ENCODE measurements at regions not wholly inside any gene's neighbourhood (a gene's known extent, or its start where the extent isn't known, plus 50 kb on each side); places are given as distances from the start of the nearest gene placed in this dataset.

DNA sequence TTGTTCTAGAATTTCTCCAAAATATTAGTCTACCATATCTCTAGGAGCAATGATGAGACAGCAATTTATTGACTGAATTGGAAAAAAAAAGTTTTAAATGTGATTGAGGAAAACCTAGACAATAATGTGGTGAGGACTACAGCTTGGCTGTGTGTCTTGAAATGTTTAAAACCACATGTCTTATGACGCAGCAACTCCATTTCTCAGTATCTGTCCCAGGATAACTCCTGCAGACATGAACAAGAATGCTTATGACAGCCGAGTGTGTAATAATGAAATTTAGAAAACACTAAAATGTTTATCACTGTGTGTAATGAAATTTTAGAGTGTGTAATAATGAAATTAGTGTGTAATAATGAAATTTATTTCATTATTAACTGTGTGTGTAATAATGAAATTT is 254.1 kb upstream of the DAPK1 start:
- FAIRE-seq: no peak
- TF ChIP-seq POLR2A (IDR thresholded peaks at IDR 0.05; ENCODE audit: low read depth, low read length): no peak
- DNase-seq (ENCODE audit: insufficient read length, low spot score): no peak

DNA sequence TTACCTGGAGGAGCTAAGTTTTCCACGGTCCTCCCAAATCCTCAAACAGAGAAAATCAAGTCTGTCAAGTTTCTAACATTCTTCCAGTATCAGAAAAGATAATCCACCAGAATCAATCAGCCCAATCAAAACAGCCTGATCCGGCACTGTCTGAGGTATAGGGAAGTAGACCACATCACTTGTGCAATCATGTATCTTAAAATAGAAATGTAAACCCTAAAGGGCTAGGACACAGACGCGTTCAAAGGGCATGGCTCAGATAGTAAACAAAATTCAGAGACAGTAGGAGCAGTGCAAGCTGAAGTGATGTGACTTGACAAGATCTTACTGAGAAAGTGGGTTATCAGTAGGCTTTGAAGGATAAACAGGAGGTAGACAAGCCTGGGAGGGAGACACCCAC is 252.4 kb upstream of the DAPK1 start:
- DNase-seq (ENCODE audit: insufficient read length, low spot score): no peak
- no peak for TF ChIP-seq POLR2A (IDR thresholded peaks at IDR 0.05; ENCODE audit: low read depth, low read length)
- FAIRE-seq: no peak

DNA sequence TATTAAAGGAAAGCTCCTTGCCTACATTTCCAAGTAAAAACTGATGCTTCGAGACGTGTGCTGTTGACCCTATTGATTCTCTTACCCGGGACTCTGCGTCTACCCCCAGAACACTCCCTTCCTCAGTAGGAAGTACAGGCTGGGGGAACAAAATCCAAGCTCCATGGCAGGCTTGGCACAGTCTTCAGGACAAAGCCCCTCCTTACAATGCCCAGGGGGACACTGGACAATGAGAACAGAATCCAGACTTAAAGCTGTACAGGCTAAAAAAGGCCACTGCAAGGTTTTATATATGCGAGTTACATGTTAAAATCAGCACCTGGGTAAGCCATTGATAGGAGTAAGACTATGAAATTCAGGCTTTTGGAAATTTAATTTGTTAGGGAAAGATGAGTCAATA is 250.6 kb upstream of the DAPK1 start:
- FAIRE-seq: no peak
- TF ChIP-seq POLR2A (IDR thresholded peaks at IDR 0.05; ENCODE audit: low read depth, low read length): no peak

DNA sequence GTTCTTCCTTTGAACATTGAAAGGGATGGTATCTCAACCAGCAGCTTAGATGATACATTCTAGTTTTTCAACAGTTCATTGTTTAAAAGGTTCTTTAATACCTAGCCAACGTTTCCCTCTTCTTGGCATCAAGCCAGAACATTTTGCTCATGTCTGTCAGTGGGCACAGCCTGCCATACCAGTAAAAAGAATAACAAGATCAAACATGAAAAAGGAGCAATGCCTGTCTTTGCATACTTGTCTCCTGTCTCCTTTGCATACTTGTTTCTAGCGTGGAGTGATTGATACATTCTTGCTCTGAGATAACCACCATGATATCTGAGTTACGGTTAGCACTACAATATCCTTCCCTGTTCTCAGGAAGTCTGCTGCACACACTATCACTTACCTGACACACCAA is 248.6 kb upstream of the DAPK1 start:
- no peak for FAIRE-seq
- no peak for DNase-seq (ENCODE audit: insufficient read length, low spot score)
- no peak for TF ChIP-seq POLR2A (IDR thresholded peaks at IDR 0.05; ENCODE audit: low read depth, low read length)

More for the DNA sequence above, 250.6 kb upstream of the DAPK1 start:
- no peak for DNase-seq (ENCODE audit: insufficient read length, low spot score)

DNA sequence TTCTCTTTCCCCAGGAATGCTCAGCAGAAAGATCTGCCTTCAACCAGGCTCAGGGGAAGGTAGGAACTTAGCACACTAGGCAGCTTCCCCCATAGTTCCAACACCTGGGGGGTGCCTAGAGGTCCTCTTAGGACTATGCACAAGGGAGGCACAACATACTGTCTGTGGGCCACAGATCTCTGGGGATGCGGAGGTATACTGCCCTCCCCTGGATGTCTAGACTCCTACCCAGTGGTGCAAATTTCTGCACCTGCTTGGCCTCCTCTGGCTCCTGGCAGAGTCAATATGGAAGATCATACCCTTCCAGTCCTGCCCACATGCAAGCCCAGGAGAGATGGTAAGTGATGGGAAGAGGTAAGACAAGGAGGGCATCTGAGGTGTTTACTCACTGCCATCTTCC is 247.5 kb upstream of the DAPK1 start:
- no peak for DNase-seq (ENCODE audit: insufficient read length, low spot score)
- TF ChIP-seq POLR2A (IDR thresholded peaks at IDR 0.05; ENCODE audit: low read depth, low read length): no peak
- no peak for FAIRE-seq

DNA sequence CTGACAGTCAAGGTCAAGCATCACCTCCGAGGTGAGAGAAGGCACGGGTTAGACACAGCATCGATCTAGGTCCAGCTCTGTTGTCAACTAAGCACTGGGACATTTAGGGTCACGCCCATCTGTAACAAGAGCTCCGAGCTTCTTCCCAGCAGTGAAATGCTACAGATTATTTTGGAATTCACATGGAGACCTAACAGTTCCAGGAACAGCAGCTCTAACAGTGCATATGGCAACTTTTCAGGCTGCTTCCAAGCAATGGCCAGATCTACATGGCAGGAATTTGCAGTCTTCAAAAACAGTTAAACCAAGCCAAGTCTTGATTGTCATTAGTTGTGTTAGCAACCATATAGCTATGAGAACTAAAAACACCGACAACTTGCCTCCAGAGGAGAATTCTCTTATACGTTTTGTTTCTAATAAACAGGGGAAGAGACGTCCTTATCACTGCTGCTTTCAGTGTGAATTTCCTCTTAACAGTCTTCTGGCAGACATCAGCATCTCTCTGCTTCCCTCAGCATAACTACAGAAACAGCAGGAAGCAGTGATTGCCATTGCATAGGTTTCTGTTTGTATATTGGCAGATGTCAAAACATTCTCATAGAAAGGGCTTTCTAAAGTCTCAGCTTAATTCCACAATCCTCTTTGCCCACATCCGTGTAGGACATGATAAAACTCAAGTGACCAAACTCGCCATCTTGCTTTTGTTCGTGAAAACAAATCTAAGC is 242.1 kb upstream of the DAPK1 start:
- FAIRE-seq (no peak), DNase-seq (ENCODE audit: insufficient read length, low spot score) (no peak)
- TF ChIP-seq POLR2A (IDR thresholded peaks at IDR 0.05; ENCODE audit: low read depth, low read length): no peak

DNA sequence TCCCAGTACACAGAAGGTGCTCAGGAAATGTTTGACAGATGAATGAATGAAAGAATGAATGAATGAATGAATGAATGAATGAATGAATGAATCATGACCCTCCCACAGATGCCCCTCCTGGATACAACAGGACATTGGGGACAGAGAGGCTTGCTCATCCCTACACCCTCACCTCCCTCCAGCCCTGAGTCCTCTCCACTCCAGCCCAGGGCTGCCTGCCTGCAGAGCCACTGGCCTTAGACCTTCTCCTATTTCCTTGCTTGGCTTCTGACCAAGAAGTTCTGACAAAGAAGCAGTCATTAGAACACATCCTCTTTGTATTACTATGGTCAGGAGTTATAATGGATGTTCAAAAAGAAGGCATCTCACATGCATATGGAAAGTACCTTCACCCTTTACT is 240.7 kb upstream of the DAPK1 start:
- DNase-seq (ENCODE audit: insufficient read length, low spot score): no peak
- FAIRE-seq: no peak
- TF ChIP-seq POLR2A (IDR thresholded peaks at IDR 0.05; ENCODE audit: low read depth, low read length): no peak

DNA sequence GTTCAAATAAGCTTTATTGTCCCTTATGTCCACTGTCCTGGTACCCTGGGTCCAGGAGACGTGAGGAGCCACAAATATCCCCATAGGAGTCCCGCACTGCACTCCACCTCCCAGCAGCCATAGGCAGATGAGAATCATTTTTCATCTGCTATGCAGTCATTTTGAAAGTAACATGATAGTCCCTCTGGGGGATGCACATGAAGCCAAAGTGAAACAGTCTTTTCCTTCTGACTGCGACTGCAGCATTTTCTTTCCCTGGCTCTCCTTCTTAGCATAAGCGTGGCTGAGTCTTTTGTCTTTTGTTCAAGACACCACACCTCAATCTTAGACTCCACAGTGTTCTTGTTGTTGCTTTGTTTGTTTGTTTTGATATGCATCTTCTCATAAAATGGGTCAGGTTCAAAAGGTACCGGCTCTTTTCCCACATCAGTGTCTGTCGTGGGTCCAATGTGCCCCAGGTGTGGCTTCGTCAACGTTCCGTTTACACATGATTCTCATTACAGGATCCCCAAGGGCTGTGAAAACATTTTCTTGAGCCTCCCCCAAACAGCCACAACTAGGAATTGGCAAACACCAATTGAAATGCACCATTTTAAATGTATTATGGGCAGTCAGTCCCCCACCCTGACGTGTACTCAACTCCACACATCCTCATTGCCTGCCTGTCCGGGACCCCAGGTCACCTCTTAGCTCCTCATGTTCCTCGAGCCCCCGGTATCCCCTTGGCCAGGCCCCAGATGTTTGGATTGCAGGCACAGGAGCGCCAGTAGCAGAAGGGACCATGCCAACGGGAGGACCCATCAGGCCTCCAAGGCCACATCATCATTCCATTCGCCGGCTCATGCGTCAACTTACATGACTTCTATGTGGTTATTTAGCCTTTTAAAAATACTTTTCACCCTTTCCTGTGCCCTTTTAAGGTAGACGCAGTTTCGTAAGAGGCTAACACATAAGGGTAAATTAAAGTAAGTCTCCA is 237.8 kb upstream of the DAPK1 start:
- no peak for FAIRE-seq
- TF ChIP-seq POLR2A (IDR thresholded peaks at IDR 0.05; ENCODE audit: low read depth, low read length): no peak
- DNase-seq (ENCODE audit: insufficient read length, low spot score): no peak

DNA sequence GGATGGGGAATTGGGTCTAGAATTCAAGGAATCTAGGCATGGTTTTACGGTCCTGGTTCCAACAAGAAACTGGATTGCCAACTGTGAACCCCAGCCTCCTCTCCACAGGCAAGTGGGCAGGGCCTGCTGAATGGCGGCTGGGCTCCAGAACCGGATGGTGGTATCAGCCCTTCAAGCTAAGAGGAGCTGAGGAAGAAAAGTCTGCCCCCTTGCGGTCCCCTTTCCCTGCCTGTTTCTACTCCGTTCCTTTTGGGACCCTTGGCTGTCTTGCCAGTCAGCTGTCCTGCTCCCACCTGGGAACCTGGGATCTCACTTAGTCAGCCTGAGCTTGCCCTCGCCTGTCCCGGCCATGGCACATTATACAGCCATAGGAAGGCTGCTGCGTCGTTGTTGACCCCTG is 234.4 kb upstream of the DAPK1 start:
- no peak for TF ChIP-seq POLR2A (IDR thresholded peaks at IDR 0.05; ENCODE audit: low read depth, low read length)
- no peak for DNase-seq (ENCODE audit: insufficient read length, low spot score)
- no peak for FAIRE-seq

DNA sequence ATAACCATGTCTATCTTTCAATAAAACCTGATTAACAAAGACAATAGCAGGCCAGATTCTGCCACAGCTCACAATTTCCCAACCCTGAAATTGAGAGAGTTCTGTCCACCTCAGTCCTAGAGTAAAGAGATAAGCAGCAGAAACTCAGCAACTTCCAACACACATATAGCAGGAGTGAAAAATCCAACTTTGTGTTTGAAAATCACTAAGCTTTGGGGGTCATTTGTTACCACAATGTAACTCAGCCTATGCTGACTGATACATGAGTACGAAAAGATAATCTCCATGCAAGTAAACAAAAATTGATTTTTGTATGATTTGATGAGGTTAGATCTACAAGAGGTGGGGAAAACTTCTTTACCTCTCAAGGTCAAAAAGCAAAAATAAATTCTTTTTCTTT is 231.0 kb upstream of the DAPK1 start:
- DNase-seq (ENCODE audit: insufficient read length, low spot score) (no peak), FAIRE-seq (no peak)
- no peak for TF ChIP-seq POLR2A (IDR thresholded peaks at IDR 0.05; ENCODE audit: low read depth, low read length)

DNA sequence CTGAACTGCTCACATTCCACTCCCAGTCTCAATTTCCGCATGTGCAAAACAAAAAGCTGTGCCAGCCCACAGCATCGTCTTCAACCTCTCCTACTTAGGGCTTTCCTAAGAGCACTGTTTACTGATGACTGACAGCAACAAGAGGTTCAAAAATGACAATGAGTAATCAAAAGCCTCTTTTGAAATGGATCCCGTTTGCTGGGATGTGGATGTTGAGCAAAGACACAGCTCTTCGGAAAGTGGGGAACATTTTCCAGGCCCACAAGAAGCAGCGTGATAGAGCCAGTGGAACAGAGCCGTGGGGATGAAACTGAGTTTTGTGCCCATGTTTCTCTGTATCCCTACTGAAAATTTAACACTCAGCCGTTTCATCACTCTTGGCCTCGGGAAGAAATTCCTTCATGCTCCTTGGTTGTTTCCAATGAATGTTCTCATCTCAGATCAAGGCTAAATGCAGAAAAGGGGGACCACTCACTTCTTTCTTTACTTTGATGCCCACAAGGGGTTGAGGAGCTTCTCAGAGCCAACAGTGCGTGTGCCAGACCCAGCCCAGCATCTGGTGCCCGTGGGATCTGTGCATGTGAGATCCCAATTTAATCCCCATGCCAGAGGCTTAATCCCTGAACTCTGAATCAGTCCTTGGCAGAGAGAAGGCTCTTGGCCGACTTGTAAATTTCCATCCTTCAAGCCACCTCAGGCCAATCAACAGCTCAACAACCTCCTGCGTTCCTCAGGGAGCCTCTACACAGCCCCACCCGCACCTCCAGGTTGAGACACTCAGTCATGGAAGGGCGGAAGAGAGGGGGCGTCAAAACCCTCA is 230.2 kb upstream of the DAPK1 start:
- TF ChIP-seq POLR2A (IDR thresholded peaks at IDR 0.05; ENCODE audit: low read depth, low read length): no peak
- FAIRE-seq (no peak), DNase-seq (ENCODE audit: insufficient read length, low spot score) (no peak)

DNA sequence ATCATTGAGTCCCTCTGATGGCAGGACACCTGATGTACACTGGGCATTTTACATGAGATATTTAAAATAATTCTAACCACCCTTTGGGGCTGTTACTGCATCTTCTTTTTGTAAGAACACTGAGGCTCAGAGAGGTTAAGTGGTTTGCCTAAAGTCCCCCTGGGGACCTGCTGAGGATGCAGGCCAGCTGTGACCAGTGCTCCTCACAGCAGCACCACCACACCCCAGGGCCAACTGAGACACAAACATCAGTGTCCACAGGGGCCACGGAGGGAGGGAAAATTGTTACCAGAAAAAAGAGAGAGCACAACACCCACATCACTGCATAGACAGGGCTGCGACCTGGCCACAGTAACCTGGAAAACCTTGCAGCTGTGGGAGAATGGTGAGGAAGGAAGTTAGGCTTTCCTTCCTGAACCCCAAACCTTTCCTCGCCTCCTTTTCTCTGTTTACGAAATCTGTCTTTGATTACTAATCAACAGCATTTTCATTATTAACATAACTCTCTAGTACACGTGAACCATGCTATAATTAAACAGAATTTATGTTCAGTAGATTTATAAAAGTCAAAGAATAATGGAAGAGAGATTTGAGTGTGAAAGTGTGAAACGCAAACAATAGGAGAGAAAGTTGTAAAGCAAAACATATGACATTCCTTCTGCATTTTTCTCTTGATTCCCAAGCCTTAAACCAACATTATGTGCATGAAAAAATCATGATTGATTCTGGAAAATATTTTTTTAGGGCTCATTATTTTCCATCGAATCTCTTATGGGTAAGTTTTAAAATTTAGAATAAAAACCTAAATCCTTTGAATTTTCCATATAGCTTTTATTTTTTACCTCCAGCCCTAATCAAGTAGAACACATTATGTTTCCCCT is 228.1 kb upstream of the DAPK1 start:
- no peak for FAIRE-seq
- TF ChIP-seq POLR2A (IDR thresholded peaks at IDR 0.05; ENCODE audit: low read depth, low read length): no peak
- DNase-seq (ENCODE audit: insufficient read length, low spot score): no peak

DNA sequence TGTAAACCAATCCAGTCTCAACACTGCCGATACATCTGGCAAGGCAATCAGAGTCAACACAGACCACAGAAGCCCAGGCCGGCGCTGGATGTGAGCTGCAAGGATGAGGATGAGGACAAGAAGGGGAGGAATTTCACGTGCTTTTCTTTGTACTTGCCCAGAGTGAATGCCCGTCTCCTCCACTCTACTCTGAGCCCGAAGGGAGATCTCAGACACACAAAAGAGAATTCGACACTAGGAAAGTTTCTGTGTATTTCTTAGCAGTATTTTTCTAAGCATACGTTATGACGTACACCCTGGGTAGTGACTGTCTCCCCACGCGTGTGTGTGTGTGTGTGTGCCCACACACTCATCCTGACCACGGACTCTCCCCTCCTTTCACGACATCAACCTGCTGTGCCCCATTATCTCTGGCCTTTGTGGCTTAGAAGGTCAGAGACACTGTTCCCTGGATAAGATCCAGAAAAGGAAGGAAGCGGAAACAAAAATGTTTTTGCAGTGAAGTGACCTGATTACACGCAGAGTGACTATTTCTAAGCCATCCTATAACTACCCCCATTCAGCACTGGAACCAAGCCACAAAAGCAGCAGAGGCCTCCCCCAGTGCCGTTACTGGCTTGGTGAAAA is 227.3 kb upstream of the DAPK1 start:
- no peak for DNase-seq (ENCODE audit: insufficient read length, low spot score)

More for the DNA sequence above, 227.3 kb upstream of the DAPK1 start:
- TF ChIP-seq POLR2A (IDR thresholded peaks at IDR 0.05; ENCODE audit: low read depth, low read length): no peak
- FAIRE-seq: no peak

Data from H54 (cell line).